BJ (cell line): ENCODE measurements at regions not wholly inside any gene's neighbourhood (a gene's known extent, or its start where the extent isn't known, plus 50 kb on each side); places are given as distances from the start of the nearest gene placed in this dataset.

ENCODE experiments used
- CTCF ChIA-PET: fragments of 350-600 bp; formaldehyde crosslinking; extraction: SDS; loops from one replicate; lab custom pipeline; 2021; ENCODE audit warnings: antibody characterized with exemption, inconsistent platforms; lab: Yijun Ruan, JAX
- POLR2A ChIA-PET: fragments of 300-600 bp; sonication (Branson Sonifier 250); formaldehyde crosslinking; extraction: SDS; loops from one replicate; lab custom pipeline; 2021; ENCODE audit warnings: antibody characterized with exemption; lab: Charles Lee
- DNase-seq: peaks from one replicate; pipeline ENCODE4 v3.0.0-alpha.2; 2011; ENCODE audit warnings: low read depth
- H3K27me3 ChIP-seq: 2 replicates; pipeline ENCODE4 v1.6.0; 2011; ENCODE audit warnings: low read length; ENCODE audit not compliant: control insufficient read depth, insufficient read depth
- H3K36me3 ChIP-seq: 2 replicates; pipeline ENCODE4 v1.5.1; 2011; ENCODE audit warnings: low read length; ENCODE audit not compliant: control insufficient read depth, insufficient read depth
- H3K4me3 ChIP-seq: 2 replicates; pipeline ENCODE4 v1.5.1; 2011; ENCODE audit warnings: low read depth, mild to moderate bottlenecking, control low read depth, low read length
- TF ChIP-seq, protein P1 (sequence below): IDR thresholded peaks from 2 replicates; pipeline ENCODE4 v1.5.1; 2011; ENCODE audit warnings: low read depth, mild to moderate bottlenecking, control low read depth, inconsistent platforms, low read length, moderate library complexity; ENCODE audit not compliant: insufficient read depth

DNA sequence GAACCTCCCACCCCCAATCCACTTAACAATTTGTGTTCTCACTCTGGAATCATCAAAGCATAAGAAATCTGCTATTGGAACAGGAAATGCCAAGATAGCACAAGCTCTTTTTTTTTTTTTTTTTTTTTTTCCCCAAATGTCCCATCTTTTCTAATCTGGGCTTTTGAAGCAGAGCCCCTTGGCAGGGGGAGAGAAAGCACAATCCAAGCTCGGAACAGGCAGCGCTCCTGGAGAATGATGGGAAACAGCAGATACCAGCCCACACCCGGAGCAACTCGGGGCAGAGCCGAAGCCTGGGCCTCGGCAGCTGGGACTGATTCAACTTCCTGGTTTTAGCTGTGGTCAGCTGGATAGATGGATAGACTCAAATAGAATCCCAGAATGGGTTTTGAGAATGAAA lies 235.1 kb downstream of the QDPR start:
- Histone ChIP-seq H3K36me3 (no peaks in the 10 kb centered on the region), H3K4me3 (no peak overlapping the region), H3K27me3 (no peaks in the 10 kb centered on the region)
- POLR2A ChIA-PET, result interaction anchor here (0.6 kb wide), 4 partner anchors 15 to 1581 kb away, joined by 3 to 9 read pairs (median 6); no protein-coding TSS in a partner anchor
- TF ChIP-seq, protein P1, sequence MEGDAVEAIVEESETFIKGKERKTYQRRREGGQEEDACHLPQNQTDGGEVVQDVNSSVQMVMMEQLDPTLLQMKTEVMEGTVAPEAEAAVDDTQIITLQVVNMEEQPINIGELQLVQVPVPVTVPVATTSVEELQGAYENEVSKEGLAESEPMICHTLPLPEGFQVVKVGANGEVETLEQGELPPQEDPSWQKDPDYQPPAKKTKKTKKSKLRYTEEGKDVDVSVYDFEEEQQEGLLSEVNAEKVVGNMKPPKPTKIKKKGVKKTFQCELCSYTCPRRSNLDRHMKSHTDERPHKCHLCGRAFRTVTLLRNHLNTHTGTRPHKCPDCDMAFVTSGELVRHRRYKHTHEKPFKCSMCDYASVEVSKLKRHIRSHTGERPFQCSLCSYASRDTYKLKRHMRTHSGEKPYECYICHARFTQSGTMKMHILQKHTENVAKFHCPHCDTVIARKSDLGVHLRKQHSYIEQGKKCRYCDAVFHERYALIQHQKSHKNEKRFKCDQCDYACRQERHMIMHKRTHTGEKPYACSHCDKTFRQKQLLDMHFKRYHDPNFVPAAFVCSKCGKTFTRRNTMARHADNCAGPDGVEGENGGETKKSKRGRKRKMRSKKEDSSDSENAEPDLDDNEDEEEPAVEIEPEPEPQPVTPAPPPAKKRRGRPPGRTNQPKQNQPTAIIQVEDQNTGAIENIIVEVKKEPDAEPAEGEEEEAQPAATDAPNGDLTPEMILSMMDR, result no peak
- CTCF ChIA-PET, result no interaction called here
- DNase-seq, result no peak

DNA sequence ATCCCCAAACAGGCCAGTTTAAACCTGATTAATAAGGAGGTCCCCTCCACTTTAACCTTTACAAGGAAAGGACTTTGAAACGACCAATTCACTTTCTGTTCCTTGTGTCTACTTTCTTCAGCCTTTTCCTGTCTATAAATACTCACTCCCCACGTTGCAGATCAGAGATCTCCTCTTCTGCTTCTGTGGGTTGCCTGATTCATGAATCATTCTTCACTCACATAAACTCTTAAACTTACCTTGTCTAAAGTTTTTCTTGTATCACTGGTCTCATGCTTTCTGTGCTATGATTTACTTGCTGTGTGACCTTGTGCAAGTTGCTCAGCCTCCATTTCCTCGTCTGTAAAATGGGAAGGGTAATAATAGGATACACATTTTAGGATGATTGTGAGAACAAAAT lies 236.1 kb downstream of the QDPR start:
- Histone ChIP-seq H3K36me3 (no peaks in the 10 kb centered on the region), H3K27me3 (no peaks in the 10 kb centered on the region), H3K4me3 (no peak overlapping the region)
- DNase-seq, result no peak
- ChIA-PET POLR2A (no interaction called here), CTCF (interaction anchor here (1.0 to 1.2 kb wide), 2 partner anchors 8 to 13 kb away, joined by 3 to 4 read pairs; no protein-coding TSS in a partner anchor)
- TF ChIP-seq, protein P1, result no peak

DNA sequence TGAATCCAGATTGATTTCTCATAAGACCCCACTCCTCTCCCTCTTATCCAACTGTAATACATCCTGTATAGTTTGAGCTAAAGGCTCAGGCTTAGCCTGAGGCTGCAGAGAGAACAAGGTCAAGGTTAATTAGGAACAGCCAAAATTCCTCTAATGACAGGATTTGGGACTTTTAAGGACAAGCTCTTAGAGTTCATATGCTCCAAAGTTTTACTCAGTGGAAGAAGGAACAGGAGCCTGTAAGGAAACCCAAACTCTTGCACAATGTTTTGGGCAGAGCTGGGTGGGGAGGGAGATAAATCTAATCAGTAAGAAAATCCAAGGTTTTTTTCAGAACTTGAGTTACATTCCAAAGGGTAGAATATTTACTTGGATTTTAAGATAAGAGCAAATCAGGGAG lies 238.8 kb downstream of the QDPR start:
- peak; percentile 14 for DNase-seq
- H3K4me3 ChIP-seq, result no peak overlapping the region
- peaks cover 2% of the 10 kb centered on the region for H3K27me3 ChIP-seq
- CTCF ChIA-PET, result no interaction called here
- POLR2A ChIA-PET, result no interaction called here
- TF ChIP-seq, protein P1, result no peak
- H3K36me3 ChIP-seq, result no peaks in the 10 kb centered on the region

DNA sequence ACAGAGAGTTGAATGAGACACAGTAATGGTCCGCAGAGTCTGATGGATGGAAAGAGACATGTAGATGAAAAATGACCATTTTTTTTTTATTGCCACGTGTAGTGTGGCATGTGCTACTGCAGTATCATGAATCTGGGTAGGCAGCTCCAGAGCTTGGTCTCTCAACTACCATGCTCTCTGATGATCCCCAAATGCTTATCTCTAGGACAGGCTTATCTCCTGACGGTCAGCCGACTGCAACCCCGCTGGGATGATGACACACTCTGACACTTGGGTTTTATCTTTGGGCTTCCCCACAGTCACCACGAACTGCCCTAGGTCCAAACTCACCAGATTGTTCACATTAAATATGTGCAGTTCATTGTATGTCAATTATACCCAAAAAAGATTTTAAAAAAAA lies 239.7 kb downstream of the QDPR start:
- CTCF ChIA-PET, result no interaction called here
- H3K36me3 ChIP-seq, result no peaks in the 10 kb centered on the region
- TF ChIP-seq, protein P1, result no peak
- H3K27me3 ChIP-seq, result peaks cover 2% of the 10 kb centered on the region
- POLR2A ChIA-PET, result interaction anchor here (0.7 kb wide), 1 partner anchor 629 kb away, joined by 3 read pairs; no protein-coding TSS in a partner anchor
- H3K4me3 ChIP-seq, result no peak overlapping the region
- no peak for DNase-seq

DNA sequence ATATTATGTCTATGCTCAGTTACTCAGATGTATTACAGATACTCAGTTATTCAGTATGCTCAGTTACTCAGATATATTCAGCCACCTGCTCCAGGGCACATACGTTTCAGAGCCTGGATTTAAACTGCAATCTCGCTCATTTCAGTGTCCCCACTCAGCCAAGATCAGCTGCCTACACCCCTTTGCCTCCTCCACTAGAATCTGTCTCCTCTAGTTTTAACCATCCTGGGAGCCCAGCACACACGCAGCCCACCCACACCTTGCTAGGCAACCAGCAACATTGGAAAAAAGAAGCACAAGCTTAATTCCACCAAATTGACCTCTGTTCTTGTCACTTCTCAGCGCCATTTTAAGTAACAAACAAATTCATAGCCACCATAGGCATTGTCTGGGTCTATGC lies 246.2 kb downstream of the QDPR start:
- ChIA-PET POLR2A (no interaction called here), CTCF (no interaction called here)
- H3K4me3 ChIP-seq, result no peak overlapping the region
- DNase-seq, result no peak
- TF ChIP-seq, protein P1, result no peak
- peaks cover 2% of the 10 kb centered on the region for H3K27me3 ChIP-seq
- no peaks in the 10 kb centered on the region for H3K36me3 ChIP-seq
